ENCODE measurements at regions not wholly inside any gene's neighbourhood (a gene's known extent, or its start where the extent isn't known, plus 50 kb on each side); places are given as distances from the start of the nearest gene placed in this dataset.

DNA sequence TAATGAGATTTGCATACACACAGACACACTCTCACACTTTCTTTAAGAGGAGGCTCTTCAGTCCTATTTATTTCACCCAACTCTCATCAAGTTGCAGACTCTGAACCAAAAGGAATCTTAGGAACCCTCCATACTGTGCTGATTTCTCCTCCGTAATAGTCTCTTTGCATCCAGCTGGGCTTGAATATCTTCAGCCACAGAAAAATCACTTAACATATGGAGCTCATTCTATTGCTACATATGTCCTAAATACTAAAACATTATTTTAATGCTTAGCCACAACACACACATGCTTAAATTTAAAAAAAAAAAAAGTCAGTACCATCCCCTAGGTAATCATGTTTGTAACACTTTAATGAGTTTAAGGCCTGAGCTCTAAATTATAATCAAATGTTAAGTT lies 287.5 kb upstream of the CNTN6 start:
- TF ChIP-seq POLR2AphosphoS5 (IDR thresholded peaks at IDR 0.05; ENCODE audit: low read depth, low read length), result no peak
- TF ChIP-seq POLR2A (IDR thresholded peaks at IDR 0.05; ENCODE audit: low read depth, low read length), result no peak
